ENCODE measurements at regions not wholly inside any gene's neighbourhood (a gene's known extent, or its start where the extent isn't known, plus 50 kb on each side); places are given as distances from the start of the nearest gene placed in this dataset.

DNA sequence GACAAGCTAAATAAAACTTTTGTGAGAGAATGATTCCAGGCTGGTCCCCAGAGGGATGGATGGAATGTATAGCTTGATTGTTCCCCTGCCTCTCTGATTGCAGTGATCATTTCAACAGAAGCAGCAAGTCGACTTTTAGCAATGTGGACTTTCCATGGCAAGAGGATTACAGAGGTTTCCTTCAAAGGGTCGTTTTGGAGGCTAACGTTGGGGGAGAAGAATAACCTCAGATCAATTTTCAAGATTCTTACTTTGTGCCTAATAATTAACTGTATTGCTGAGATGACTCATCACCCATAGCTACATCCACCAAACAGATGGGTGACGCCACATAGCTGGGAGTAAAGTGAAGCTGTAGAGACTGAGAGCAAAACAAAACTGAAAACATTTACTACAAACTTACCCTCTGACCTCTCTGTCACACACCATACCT, 79.9 kb downstream of the GTPBP8 start:
- 41% methylated on average over 4 of the region's 4 CpGs for WGBS
- Histone ChIP-seq H3K9ac (ENCODE audit: low read depth in 1 of 2, low read length in 2 of 2) (no peak overlapping the region), H3K4me1 (ENCODE audit: control insufficient read depth in 4 of 4, insufficient read depth in 4 of 4, low read length in 3 of 4) (no peaks in the 10 kb centered on the region), H3K27me3 (ENCODE audit: control insufficient read depth in 4 of 4, insufficient read depth in 4 of 4, low read length in 3 of 4) (no peaks in the 10 kb centered on the region), H3K36me3 (ENCODE audit: control insufficient read depth in 4 of 4, insufficient read depth in 3 of 4, low read depth in 1 of 4, low read length in 3 of 4) (no peaks in the 10 kb centered on the region), H3K27ac (ENCODE audit: low read depth in 1 of 2, low read length in 2 of 2) (no peak overlapping the region), H3K4me3 (ENCODE audit: low read depth in 1 of 3, low read length in 3 of 3) (no peak overlapping the region), H3K9me3 (ENCODE audit: control insufficient read depth in 4 of 4, low read length in 3 of 4) (peaks cover 0 to 2% (median 0%) of the 10 kb centered on the region in 4 donors)
- no peak for DNase-seq (ENCODE audit: low spot score)
- TF ChIP-seq MAX (IDR thresholded peaks at IDR 0.05): no peak
- no peak for TF ChIP-seq FOXA2 (IDR thresholded peaks at IDR 0.05)
- no peak for TF ChIP-seq TAF1 (conservative IDR thresholded peaks at IDR 0.05)
- no peak for TF ChIP-seq RXRA (IDR thresholded peaks at IDR 0.05)
- TF ChIP-seq HNF4A (conservative IDR thresholded peaks at IDR 0.05): no peak
- no peak for TF ChIP-seq ZBTB33 (IDR thresholded peaks at IDR 0.05)
- TF ChIP-seq SP1 (IDR thresholded peaks at IDR 0.05): no peak
- TF ChIP-seq REST (IDR thresholded peaks at IDR 0.05): no peak
- no peak for TF ChIP-seq EGR1 (IDR thresholded peaks at IDR 0.05; ENCODE audit: low read depth in 2 of 2)
- TF ChIP-seq YY1 (IDR thresholded peaks at IDR 0.05): no peak
- TF ChIP-seq RAD21 (IDR thresholded peaks at IDR 0.05): no peak
- no peak for TF ChIP-seq GABPA (IDR thresholded peaks at IDR 0.05 in 1 of 2, conservative IDR thresholded peaks at IDR 0.05 in 1 of 2)
- TF ChIP-seq NR2F2 (IDR thresholded peaks at IDR 0.05): no peak
- TF ChIP-seq, protein P1, sequence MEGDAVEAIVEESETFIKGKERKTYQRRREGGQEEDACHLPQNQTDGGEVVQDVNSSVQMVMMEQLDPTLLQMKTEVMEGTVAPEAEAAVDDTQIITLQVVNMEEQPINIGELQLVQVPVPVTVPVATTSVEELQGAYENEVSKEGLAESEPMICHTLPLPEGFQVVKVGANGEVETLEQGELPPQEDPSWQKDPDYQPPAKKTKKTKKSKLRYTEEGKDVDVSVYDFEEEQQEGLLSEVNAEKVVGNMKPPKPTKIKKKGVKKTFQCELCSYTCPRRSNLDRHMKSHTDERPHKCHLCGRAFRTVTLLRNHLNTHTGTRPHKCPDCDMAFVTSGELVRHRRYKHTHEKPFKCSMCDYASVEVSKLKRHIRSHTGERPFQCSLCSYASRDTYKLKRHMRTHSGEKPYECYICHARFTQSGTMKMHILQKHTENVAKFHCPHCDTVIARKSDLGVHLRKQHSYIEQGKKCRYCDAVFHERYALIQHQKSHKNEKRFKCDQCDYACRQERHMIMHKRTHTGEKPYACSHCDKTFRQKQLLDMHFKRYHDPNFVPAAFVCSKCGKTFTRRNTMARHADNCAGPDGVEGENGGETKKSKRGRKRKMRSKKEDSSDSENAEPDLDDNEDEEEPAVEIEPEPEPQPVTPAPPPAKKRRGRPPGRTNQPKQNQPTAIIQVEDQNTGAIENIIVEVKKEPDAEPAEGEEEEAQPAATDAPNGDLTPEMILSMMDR (IDR thresholded peaks at IDR 0.05; ENCODE audit: low read depth, low read length, missing input control): no peak
- TF ChIP-seq, protein P2, sequence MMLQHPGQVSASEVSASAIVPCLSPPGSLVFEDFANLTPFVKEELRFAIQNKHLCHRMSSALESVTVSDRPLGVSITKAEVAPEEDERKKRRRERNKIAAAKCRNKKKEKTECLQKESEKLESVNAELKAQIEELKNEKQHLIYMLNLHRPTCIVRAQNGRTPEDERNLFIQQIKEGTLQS (IDR thresholded peaks at IDR 0.05): no peak
- TF ChIP-seq FOXA1 (IDR thresholded peaks at IDR 0.05): no peak

- Histone ChIP-seq H3K27ac (ENCODE audit: low read depth in 1 of 2, low read length in 2 of 2) (no peak overlapping the region), H3K9me3 (ENCODE audit: control insufficient read depth in 4 of 4, low read length in 3 of 4) (no peaks in the 10 kb centered on the region), H3K4me3 (ENCODE audit: low read depth in 1 of 3, low read length in 3 of 3) (no peak overlapping the region), H3K9ac (ENCODE audit: low read depth in 1 of 2, low read length in 2 of 2) (no peak overlapping the region), H3K27me3 (ENCODE audit: control insufficient read depth in 4 of 4, insufficient read depth in 4 of 4, low read length in 3 of 4) (no peaks in the 10 kb centered on the region), H3K4me1 (ENCODE audit: control insufficient read depth in 4 of 4, insufficient read depth in 4 of 4, low read length in 3 of 4) (no peaks in the 10 kb centered on the region), H3K36me3 (ENCODE audit: control insufficient read depth in 4 of 4, insufficient read depth in 3 of 4, low read depth in 1 of 4, low read length in 3 of 4) (no peaks in the 10 kb centered on the region)
- TF ChIP-seq, protein P1 (IDR thresholded peaks at IDR 0.05; ENCODE audit: low read depth, low read length, missing input control): no peak
- TF ChIP-seq SP1 (IDR thresholded peaks at IDR 0.05) (no peak), JUND (IDR thresholded peaks at IDR 0.05) (no peak), REST (IDR thresholded peaks at IDR 0.05) (no peak), FOXA1 (IDR thresholded peaks at IDR 0.05) (no peak), YY1 (IDR thresholded peaks at IDR 0.05) (no peak), MAX (IDR thresholded peaks at IDR 0.05) (no peak), FOXA2 (IDR thresholded peaks at IDR 0.05) (no peak), RAD21 (IDR thresholded peaks at IDR 0.05) (no peak)
- TF ChIP-seq, protein P2 (IDR thresholded peaks at IDR 0.05): no peak
- WGBS: 66% methylated on average over 4 of the region's 4 CpGs
- DNase-seq (ENCODE audit: low spot score): no peak
These were observed 84.8 kb downstream of the GTPBP8 start for GRCh38 chr3:113075588-113075987.
